ENCODE measurements at regions not wholly inside any gene's neighbourhood (a gene's known extent, or its start where the extent isn't known, plus 50 kb on each side); places are given as distances from the start of the nearest gene placed in this dataset.

DNA sequence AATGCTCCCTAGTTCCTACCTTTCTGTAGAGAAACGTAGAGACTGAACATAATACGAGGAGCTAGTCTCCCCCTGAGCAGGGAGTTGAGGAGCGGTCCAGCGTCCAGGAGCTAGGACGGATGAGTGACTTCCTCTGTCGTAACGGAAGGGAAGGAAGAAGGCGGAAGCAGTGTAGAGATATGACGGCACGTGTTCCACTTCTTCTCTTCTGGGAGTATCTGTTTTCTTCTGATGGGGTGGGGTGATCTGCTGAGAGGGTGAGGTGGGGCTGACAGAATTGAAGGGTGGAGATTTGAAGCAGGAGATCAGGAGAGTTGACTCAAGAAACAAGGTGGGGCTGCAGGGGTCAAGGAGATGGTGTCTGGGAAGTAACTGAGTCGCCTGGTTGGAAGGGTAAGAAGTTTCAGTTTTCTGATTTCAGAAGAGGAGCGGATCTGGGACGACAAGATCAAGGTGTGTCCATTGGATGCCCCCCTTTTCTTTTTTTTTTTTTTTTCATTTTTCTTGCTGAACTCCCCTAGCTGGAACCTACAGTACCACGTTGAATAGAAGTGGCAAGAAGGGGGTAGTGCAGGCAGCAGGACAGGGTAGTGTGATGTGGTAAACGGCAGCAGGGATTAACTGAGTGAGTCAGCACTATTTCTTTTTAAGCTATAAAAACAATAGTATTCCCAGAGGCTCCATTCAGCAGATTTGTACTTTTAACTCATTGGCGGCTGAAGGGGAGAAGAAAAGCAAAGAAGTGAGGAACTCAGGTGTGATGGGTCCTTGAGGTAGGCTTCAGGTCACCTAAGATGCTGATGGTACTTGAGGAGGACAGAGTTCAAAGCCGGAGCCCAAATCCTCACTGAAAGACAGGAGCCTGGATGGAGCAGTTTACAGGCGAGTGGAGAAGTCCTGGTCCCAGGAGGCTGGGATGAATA, 50.8 kb upstream of the SETD7 start:
- H3K4me3 ChIP-seq (ENCODE audit: low read length in 3 of 3): peak overlapping the region in 2 of 3 donors; percentile 20 to 41
- TF ChIP-seq, protein P1, sequence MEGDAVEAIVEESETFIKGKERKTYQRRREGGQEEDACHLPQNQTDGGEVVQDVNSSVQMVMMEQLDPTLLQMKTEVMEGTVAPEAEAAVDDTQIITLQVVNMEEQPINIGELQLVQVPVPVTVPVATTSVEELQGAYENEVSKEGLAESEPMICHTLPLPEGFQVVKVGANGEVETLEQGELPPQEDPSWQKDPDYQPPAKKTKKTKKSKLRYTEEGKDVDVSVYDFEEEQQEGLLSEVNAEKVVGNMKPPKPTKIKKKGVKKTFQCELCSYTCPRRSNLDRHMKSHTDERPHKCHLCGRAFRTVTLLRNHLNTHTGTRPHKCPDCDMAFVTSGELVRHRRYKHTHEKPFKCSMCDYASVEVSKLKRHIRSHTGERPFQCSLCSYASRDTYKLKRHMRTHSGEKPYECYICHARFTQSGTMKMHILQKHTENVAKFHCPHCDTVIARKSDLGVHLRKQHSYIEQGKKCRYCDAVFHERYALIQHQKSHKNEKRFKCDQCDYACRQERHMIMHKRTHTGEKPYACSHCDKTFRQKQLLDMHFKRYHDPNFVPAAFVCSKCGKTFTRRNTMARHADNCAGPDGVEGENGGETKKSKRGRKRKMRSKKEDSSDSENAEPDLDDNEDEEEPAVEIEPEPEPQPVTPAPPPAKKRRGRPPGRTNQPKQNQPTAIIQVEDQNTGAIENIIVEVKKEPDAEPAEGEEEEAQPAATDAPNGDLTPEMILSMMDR (IDR thresholded peaks at IDR 0.05; ENCODE audit: borderline replicate concordance, extremely low read depth, insufficient read depth): no peak
- H3K4me1 ChIP-seq (ENCODE audit: control insufficient read depth in 2 of 3, insufficient read depth in 2 of 3, low read depth in 1 of 3, low read length in 3 of 3): no peaks in the 10 kb centered on the region
- no peaks in the 10 kb centered on the region for H3K9me3 ChIP-seq (ENCODE audit: control insufficient read depth in 2 of 3, insufficient read depth in 1 of 3, low read length in 3 of 3)
- no peaks in the 10 kb centered on the region for H3K27me3 ChIP-seq (ENCODE audit: control insufficient read depth, insufficient read depth, low read length)
- no peak overlapping the region for H3K9ac ChIP-seq (ENCODE audit: low read length in 3 of 3)
- FAIRE-seq (no peak), DNase-seq (no peak)
- intact Hi-C loops (cut with DNase I): loop anchor here (10.0 kb wide), 1 partner anchor 48 kb away; no protein-coding TSS in a partner anchor
- no peak overlapping the region for H3K27ac ChIP-seq (ENCODE audit: low read depth in 2 of 2, low read length in 2 of 2)
- H3K36me3 ChIP-seq (ENCODE audit: control insufficient read depth in 2 of 3, insufficient read depth in 3 of 3, low read length in 3 of 3): no peaks in the 10 kb centered on the region

DNA sequence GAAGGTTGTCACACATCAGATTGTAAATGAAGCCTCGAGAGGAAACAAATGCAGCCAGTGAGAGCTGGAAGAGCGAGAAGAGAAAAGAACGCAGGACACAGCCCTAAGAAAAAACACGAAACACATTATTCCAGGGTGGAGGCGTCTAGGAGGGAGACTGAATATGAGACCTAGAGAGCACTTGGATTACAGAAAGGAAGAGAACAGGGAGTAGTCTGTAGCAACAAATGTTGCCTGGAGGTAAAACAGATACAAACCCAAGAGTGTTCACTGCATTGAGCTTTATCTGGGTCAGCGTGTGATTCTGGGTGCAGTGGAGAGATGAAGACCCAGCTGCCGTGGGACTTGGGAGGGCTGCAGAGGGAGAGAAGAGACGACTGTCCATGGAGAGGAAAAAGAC, 50.1 kb upstream of the SETD7 start:
- Histone ChIP-seq H3K27ac (ENCODE audit: low read depth in 2 of 2, low read length in 2 of 2) (no peak overlapping the region), H3K36me3 (ENCODE audit: control insufficient read depth in 2 of 3, insufficient read depth in 3 of 3, low read length in 3 of 3) (no peaks in the 10 kb centered on the region), H3K27me3 (ENCODE audit: control insufficient read depth, insufficient read depth, low read length) (no peaks in the 10 kb centered on the region), H3K4me3 (ENCODE audit: low read length in 3 of 3) (peak overlapping the region in 1 of 3 donors; percentile 20), H3K4me1 (ENCODE audit: control insufficient read depth in 2 of 3, insufficient read depth in 2 of 3, low read depth in 1 of 3, low read length in 3 of 3) (no peaks in the 10 kb centered on the region), H3K9ac (ENCODE audit: low read length in 3 of 3) (no peak overlapping the region), H3K9me3 (ENCODE audit: control insufficient read depth in 2 of 3, insufficient read depth in 1 of 3, low read length in 3 of 3) (no peaks in the 10 kb centered on the region)
- DNase-seq (no peak), FAIRE-seq (no peak)
- TF ChIP-seq, protein P1 (IDR thresholded peaks at IDR 0.05; ENCODE audit: borderline replicate concordance, extremely low read depth, insufficient read depth): no peak
- intact Hi-C loops (cut with DNase I): loop anchor here (10.0 kb wide), 1 partner anchor 49 kb away; no protein-coding TSS in a partner anchor
